GM12864 (cell line): ENCODE measurements at regions not wholly inside any gene's neighbourhood (a gene's known extent, or its start where the extent isn't known, plus 50 kb on each side); places are given as distances from the start of the nearest gene placed in this dataset.

Experiments
- DNase-seq: peaks from one replicate; pipeline ENCODE4 v3.0.0-alpha.2; 2011; ENCODE audit warnings: low read depth
- H3K4me3 ChIP-seq: 2 replicates; pipeline ENCODE4 v1.5.1; 2011; ENCODE audit warnings: mild to moderate bottlenecking, low read depth, low read length, control low read depth
- CTCF ChIP-seq: IDR thresholded peaks from 2 replicates; pipeline ENCODE4 v1.5.1; 2011; ENCODE audit warnings: low read depth, mild to moderate bottlenecking, moderate library complexity, low read length, control low read depth, inconsistent platforms; ENCODE audit errors: missing control alignments

- no peak for DNase-seq
- no peak overlapping the region for H3K4me3 ChIP-seq
- no peak for TF ChIP-seq CTCF
These were observed 241.8 kb downstream of the C16orf95 start for GRCh38 chr16:87075319-87075860.

DNA sequence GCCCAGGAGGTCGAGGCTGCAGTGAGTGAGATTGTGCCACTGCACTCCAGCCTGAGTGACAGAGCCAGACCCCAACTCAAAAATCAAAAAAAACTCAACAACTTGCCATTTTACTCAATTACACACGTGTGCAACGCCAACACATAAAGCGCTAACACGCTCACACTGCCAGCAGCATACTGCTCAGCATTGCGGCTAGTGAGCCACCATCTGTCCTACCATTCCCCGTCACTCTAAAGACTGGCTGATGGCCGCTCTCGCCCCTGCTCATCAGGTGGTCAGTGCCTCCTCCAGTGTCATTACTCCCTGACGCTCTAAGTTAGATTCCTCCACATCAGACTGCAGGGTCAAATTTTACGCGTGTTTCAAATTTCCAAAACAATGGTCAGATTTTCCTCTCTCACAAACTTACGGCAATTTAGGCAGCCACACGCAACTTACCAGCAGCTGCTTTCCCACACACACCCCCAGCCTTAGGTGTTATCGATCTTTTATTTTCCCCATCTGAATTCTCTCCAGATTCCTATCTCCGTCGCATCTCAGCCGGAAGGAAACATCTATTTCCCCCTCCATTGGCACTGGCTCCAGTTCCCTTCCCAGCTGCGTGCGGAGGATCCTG lies 240.8 kb downstream of the C16orf95 start:
- no peak overlapping the region for H3K4me3 ChIP-seq
- no peak for DNase-seq
- no peak for TF ChIP-seq CTCF

DNA sequence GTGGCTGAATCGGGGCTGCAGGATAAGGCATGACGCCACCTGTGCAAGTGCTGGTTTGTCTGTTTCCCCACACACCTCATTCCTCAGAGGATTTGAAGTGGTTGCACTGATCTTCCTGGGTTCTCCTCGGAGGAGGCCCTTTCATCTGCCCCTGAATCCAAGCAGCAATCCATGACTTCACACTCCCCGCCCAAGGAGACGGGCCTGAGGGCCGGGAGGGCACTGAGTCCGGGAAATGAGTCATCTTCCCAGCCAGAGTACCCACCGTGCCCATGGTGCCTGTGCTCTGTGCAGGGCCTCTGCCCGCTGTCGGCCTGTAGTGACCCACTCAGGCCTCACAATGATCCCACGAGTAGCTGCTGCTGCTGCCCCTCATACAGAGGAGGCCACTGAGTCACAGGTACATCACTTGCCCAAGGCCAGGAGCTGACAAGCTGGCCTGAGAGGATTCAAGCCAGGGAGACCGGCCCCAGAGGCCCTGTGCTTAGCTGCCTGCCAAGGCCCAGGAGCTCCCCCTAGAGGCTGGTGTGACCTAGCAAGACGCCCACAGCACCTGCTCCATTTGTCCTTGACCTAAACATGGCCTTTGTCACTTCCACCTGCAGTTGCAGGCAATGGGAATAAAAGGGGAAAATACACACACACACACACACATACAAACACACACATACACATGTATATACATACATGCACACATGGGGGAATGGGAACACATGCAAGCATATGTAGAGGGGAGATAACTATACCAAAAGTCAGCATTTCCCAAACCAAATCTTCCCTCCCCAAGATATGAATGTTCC lies 240.0 kb downstream of the C16orf95 start:
- DNase-seq, result peak; percentile 51
- TF ChIP-seq CTCF, result peak; percentile 86
- no peak overlapping the region for H3K4me3 ChIP-seq

DNA sequence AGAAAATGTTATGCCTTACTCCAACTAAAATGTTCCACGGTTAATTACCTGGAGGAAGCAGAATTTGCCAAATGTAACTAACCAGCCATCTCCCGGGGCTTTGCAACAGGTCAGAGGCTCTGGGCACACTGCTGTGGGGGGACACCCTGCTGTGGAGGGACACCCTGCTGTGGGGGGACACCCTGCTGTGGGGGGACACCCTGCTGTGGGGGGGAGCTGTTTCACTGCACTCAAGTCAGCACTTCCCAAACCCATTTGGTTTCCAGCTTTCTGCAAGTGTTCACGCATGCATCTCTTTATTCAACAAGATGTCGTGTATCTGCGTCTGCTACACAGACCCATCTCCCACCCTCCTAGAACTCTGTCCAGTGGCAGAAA lies 239.5 kb downstream of the C16orf95 start:
- H3K4me3 ChIP-seq, result no peak overlapping the region
- DNase-seq, result no peak
- TF ChIP-seq CTCF, result no peak

DNA sequence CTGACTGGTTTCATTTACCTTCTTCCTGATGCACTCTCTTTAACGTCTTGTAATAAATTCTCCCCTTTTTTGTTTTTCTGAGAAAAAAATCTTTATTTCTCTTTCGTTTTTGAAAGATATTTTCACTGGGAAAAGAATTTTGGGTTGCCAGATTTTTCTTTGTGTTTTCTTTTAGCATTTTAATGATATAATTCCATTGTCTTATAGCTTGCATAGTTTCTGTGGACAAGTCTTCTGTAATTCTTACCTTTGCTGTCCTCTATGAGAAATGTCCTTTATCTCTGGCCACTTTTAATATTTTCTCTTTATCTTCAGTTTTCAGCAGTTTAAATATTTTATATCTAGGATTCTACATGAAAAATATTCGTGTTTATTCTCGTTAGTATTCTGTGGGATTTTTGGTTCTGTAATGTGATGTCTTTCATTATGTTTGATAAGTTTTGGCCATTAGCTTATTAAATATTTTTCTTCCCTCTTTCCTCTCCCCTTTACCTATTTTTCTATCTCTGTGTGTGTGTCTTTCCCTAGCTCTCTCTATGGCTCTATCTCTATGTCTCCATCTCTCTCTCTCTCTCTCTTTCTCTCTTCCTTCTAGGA lies 236.5 kb downstream of the C16orf95 start:
- no peak for TF ChIP-seq CTCF
- no peak for DNase-seq
- H3K4me3 ChIP-seq, result no peak overlapping the region

DNA sequence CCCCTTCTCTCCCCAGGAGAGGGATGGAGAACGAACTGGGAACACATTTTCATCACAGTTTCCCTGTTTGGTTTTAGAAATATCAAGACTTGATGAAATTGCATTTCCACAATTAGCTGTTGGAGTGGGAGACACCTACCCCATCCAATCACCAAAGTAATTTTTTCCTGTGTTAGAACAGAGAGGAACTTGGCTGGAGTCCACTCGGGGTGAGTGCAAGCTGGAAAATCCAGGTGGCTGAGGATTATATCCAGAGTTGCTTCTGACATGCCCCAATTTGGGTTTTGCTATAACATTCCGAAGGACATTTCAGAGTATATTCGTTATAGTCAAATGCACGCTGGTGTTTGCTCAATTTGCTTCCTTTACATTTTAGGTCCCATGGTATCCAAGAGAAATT lies 231.8 kb downstream of the C16orf95 start:
- H3K4me3 ChIP-seq, result no peak overlapping the region
- TF ChIP-seq CTCF, result no peak
- no peak for DNase-seq

GRCh38 chr16:87086156-87086555 lies 231.0 kb downstream of the C16orf95 start:
- no peak for TF ChIP-seq CTCF
- H3K4me3 ChIP-seq, result no peak overlapping the region
- no peak for DNase-seq
